MCF 10A (cell line): ENCODE measurements at regions not wholly inside any gene's neighbourhood (a gene's known extent, or its start where the extent isn't known, plus 50 kb on each side); places are given as distances from the start of the nearest gene placed in this dataset.

Source experiments
- BruUV-seq: library from RNA; stranded (reverse); fragments of 400-500 nt; replicated peaks from 2 replicates; lab custom pipeline; 2021; lab: Mats Ljungman, UMichigan
- CTCF ChIA-PET: fragments of 300-600 bp; sonication (Branson Sonifier 250); formaldehyde crosslinking; extraction: SDS; loops from one replicate; lab custom pipeline; 2021; ENCODE audit warnings: antibody characterized with exemption, inconsistent platforms; lab: Yijun Ruan, JAX
- POLR2A ChIA-PET: fragments of 300-600, 350-650 bp; sonication (Branson Sonifier 250); formaldehyde crosslinking; extraction: SDS; loops from one replicate; lab custom pipeline; 2020; ENCODE audit warnings: antibody characterized with exemption, inconsistent platforms; lab: Yijun Ruan, JAX
- DNase-seq: peaks from one replicate; pipeline ENCODE4 v3.0.0-alpha.2; 2018; ENCODE audit not compliant: unreplicated experiment
- H3K27ac Mint-ChIP-seq: one replicate; pipeline ENCODE4 v1.8.0; 2022; ENCODE audit warnings: mild to moderate bottlenecking, low read depth, mixed read lengths; ENCODE audit not compliant: unreplicated experiment
- H3K27me3 Mint-ChIP-seq: one replicate; pipeline ENCODE4 v1.8.0; 2022; ENCODE audit warnings: mixed read lengths; ENCODE audit not compliant: insufficient read depth, unreplicated experiment
- H3K36me3 Mint-ChIP-seq: one replicate; pipeline ENCODE4 v1.8.0; 2022; ENCODE audit warnings: mild to moderate bottlenecking, moderate library complexity, mixed read lengths; ENCODE audit not compliant: insufficient read depth, unreplicated experiment
- H3K4me1 Mint-ChIP-seq: one replicate; pipeline ENCODE4 v1.8.0; 2022; ENCODE audit warnings: mixed read lengths; ENCODE audit not compliant: insufficient read depth, unreplicated experiment
- H3K4me3 Mint-ChIP-seq: one replicate; pipeline ENCODE4 v1.8.0; 2022; ENCODE audit warnings: mild to moderate bottlenecking, moderate library complexity, mixed read lengths; ENCODE audit not compliant: unreplicated experiment
- H3K9me3 Mint-ChIP-seq: one replicate; pipeline ENCODE4 v1.8.0; 2022; ENCODE audit warnings: mixed read lengths; ENCODE audit not compliant: unreplicated experiment
- CTCF ChIP-seq: fragments of 200-600 bp; IDR thresholded peaks from one replicate; pipeline ENCODE4 v1.8.0; 2022; ENCODE audit warnings: antibody characterized with exemption, mild to moderate bottlenecking; ENCODE audit not compliant: unreplicated experiment
- intact Hi-C: fragments of 100-400 bp; cut with micrococcal nuclease; formaldehyde crosslinking; loops from 2 replicates; pipeline ENCODE4 v1.14.1; 2022

- BruUV-seq = no TSS peak
- POLR2A ChIA-PET = interaction anchor here (0.7 to 6.7 kb wide), 31 partner anchors 8 to 469 kb away, joined by 3 to 89 read pairs (median 5); partner anchors contain the start of gene ADRB2
- peak overlapping the region; percentile 92 for H3K27ac Mint-ChIP-seq
Measured at GRCh38 chr5:148950471-148950863, 112.4 kb downstream of the SH3TC2 start.

GRCh38 chr5:148950892-148951291 is 112.0 kb downstream of the SH3TC2 start:
- Mint-ChIP-seq H3K4me3 (no peak overlapping the region), H3K27me3 (no peaks in the 10 kb centered on the region), H3K36me3 (no peaks in the 10 kb centered on the region), H3K9me3 (no peaks in the 10 kb centered on the region), H3K4me1 (peaks cover 17% of the 10 kb centered on the region), H3K27ac (peak overlapping the region; percentile 92)
- ChIA-PET CTCF (interaction anchor here (1.0 to 6.6 kb wide), 20 partner anchors 10 to 218 kb away, joined by 3 to 80 read pairs (median 6); partner anchors contain the start of gene ADRB2), POLR2A (interaction anchor here (0.6 to 6.7 kb wide), 23 partner anchors 9 to 598 kb away, joined by 3 to 89 read pairs (median 7); partner anchors contain the start of gene ADRB2)
- no peak for DNase-seq
- no TSS peak for BruUV-seq
- intact Hi-C loops = no loop called here
- TF ChIP-seq CTCF = no peak

More at GRCh38 chr5:148950471-148950863, 112.4 kb downstream of the SH3TC2 start:
- H3K4me1 Mint-ChIP-seq = peaks cover 17% of the 10 kb centered on the region
- intact Hi-C loops = no loop called here
- no peak overlapping the region for H3K4me3 Mint-ChIP-seq
- no peak for TF ChIP-seq CTCF
- no peaks in the 10 kb centered on the region for H3K9me3 Mint-ChIP-seq
- H3K27me3 Mint-ChIP-seq = no peaks in the 10 kb centered on the region
- no peaks in the 10 kb centered on the region for H3K36me3 Mint-ChIP-seq
- no peak for DNase-seq
- CTCF ChIA-PET = interaction anchor here (0.6 to 6.6 kb wide), 23 partner anchors 8 to 421 kb away, joined by 3 to 80 read pairs (median 5); partner anchors contain the start of gene ADRB2

- intact Hi-C loops = no loop called here
- Mint-ChIP-seq H3K27me3 (no peaks in the 10 kb centered on the region), H3K9me3 (no peaks in the 10 kb centered on the region), H3K4me1 (peaks cover 17% of the 10 kb centered on the region), H3K27ac (no peak overlapping the region), H3K4me3 (no peak overlapping the region), H3K36me3 (no peaks in the 10 kb centered on the region)
- POLR2A ChIA-PET = interaction anchor here (0.6 to 6.7 kb wide), 8 partner anchors 10 to 124 kb away, joined by 3 to 89 read pairs (median 40); partner anchors contain the start of gene ADRB2
- TF ChIP-seq CTCF = no peak
- CTCF ChIA-PET = interaction anchor here (0.9 to 6.6 kb wide), 14 partner anchors 10 to 218 kb away, joined by 3 to 80 read pairs (median 8); partner anchors contain the start of gene ADRB2
- BruUV-seq = no TSS peak
- no peak for DNase-seq
Measured at GRCh38 chr5:148951612-148952011, 111.2 kb downstream of the SH3TC2 start.

GRCh38 chr5:148952097-148952867 is 110.6 kb downstream of the SH3TC2 start:
- Mint-ChIP-seq H3K9me3 (no peaks in the 10 kb centered on the region), H3K27ac (no peak overlapping the region), H3K4me3 (no peak overlapping the region), H3K27me3 (no peaks in the 10 kb centered on the region), H3K4me1 (peaks cover 17% of the 10 kb centered on the region), H3K36me3 (no peaks in the 10 kb centered on the region)
- intact Hi-C loops = no loop called here
- no peak for TF ChIP-seq CTCF
- DNase-seq = no peak
- ChIA-PET POLR2A (interaction anchor here (1.4 to 6.7 kb wide), 5 partner anchors 9 to 125 kb away, joined by 4 to 89 read pairs (median 49); partner anchors contain the start of gene ADRB2), CTCF (interaction anchor here (0.5 to 6.6 kb wide), 11 partner anchors 9 to 219 kb away, joined by 3 to 80 read pairs (median 9); no protein-coding TSS in a partner anchor)
- BruUV-seq = no TSS peak
